ENCODE measurements at regions not wholly inside any gene's neighbourhood (a gene's known extent, or its start where the extent isn't known, plus 50 kb on each side); places are given as distances from the start of the nearest gene placed in this dataset.
"Not testable (repeated sequence)": the region's sequence is repeated elsewhere in the genome, so short reads cannot be mapped to it uniquely, and the experiment has no call there.

- TF ChIP-seq CREB1 (CRISPR knock-in tag; IDR thresholded peaks at IDR 0.05), result no peak
- no peak for TF ChIP-seq ZNF416 (CRISPR knock-in tag; IDR thresholded peaks at IDR 0.05)
- no peak for TF ChIP-seq MXD4 (CRISPR knock-in tag; IDR thresholded peaks at IDR 0.05; ENCODE audit: borderline replicate concordance)
- TF ChIP-seq NFYB (CRISPR knock-in tag; conservative IDR thresholded peaks at IDR 0.05; ENCODE audit: low read depth), result no peak
- TF ChIP-seq ZNF219 (CRISPR knock-in tag; IDR thresholded peaks at IDR 0.05; ENCODE audit: borderline replicate concordance), result no peak
- no peak for TF ChIP-seq ZNF121 (CRISPR knock-in tag; IDR thresholded peaks at IDR 0.05)
- no peak for TF ChIP-seq NFATC4 (CRISPR knock-in tag; IDR thresholded peaks at IDR 0.05)
- TF ChIP-seq GRHL2 (CRISPR knock-in tag; IDR thresholded peaks at IDR 0.05; ENCODE audit: insufficient replicate concordance, severe bottlenecking), result no peak
- TF ChIP-seq TCF7 (CRISPR knock-in tag; IDR thresholded peaks at IDR 0.05; ENCODE audit: low read depth), result no peak
- TF ChIP-seq, protein P1, sequence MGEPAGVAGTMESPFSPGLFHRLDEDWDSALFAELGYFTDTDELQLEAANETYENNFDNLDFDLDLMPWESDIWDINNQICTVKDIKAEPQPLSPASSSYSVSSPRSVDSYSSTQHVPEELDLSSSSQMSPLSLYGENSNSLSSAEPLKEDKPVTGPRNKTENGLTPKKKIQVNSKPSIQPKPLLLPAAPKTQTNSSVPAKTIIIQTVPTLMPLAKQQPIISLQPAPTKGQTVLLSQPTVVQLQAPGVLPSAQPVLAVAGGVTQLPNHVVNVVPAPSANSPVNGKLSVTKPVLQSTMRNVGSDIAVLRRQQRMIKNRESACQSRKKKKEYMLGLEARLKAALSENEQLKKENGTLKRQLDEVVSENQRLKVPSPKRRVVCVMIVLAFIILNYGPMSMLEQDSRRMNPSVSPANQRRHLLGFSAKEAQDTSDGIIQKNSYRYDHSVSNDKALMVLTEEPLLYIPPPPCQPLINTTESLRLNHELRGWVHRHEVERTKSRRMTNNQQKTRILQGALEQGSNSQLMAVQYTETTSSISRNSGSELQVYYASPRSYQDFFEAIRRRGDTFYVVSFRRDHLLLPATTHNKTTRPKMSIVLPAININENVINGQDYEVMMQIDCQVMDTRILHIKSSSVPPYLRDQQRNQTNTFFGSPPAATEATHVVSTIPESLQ (CRISPR knock-in tag; IDR thresholded peaks at IDR 0.05), result no peak
Observed at GRCh38 chr7:3180604-3181003, 120.4 kb upstream of the SDK1 start (continued).

- H3K27ac Mint-ChIP-seq; CTCF ChIA-PET; H3K27me3 Mint-ChIP-seq (ENCODE audit: low read depth); POLR2A ChIA-PET; DNase-seq (ENCODE audit: low spot score); H3K4me1 Mint-ChIP-seq; H3K4me3 Mint-ChIP-seq; H3K36me3 Mint-ChIP-seq; ATAC-seq: not testable (repeated sequence)
- peaks cover 12% of the 10 kb centered on the region for H3K9me3 Mint-ChIP-seq
Observed at GRCh38 chr7:3182055-3182454, 119.0 kb upstream of the SDK1 start.

- ChIA-PET CTCF (interaction anchor here (1.2 kb wide), 1 partner anchor 10 kb away, joined by 4 read pairs; no protein-coding TSS in a partner anchor), POLR2A (no interaction called here)
- TF ChIP-seq IRF2 (CRISPR knock-in tag; IDR thresholded peaks at IDR 0.05; ENCODE audit: borderline replicate concordance, low read depth) (no peak), NFYB (CRISPR knock-in tag; conservative IDR thresholded peaks at IDR 0.05; ENCODE audit: low read depth) (no peak), FOXP1 (CRISPR knock-in tag; IDR thresholded peaks at IDR 0.05; ENCODE audit: borderline replicate concordance) (no peak), FOXJ3 (CRISPR knock-in tag; IDR thresholded peaks at IDR 0.05; ENCODE audit: borderline replicate concordance) (no peak), MXD4 (CRISPR knock-in tag; IDR thresholded peaks at IDR 0.05; ENCODE audit: borderline replicate concordance) (no peak), ZBTB43 (CRISPR knock-in tag; IDR thresholded peaks at IDR 0.05) (no peak), ZNF121 (CRISPR knock-in tag; IDR thresholded peaks at IDR 0.05) (no peak), MYBL2 (CRISPR knock-in tag; IDR thresholded peaks at IDR 0.05) (no peak), CREB1 (CRISPR knock-in tag; IDR thresholded peaks at IDR 0.05) (no peak), RORB (CRISPR knock-in tag; IDR thresholded peaks at IDR 0.05) (no peak), PRRX2 (CRISPR knock-in tag; IDR thresholded peaks at IDR 0.05) (no peak), KAT7 (CRISPR knock-in tag; IDR thresholded peaks at IDR 0.05; ENCODE audit: borderline replicate concordance) (no peak), ZNF281 (CRISPR knock-in tag; IDR thresholded peaks at IDR 0.05) (no peak), GABPB1 (CRISPR knock-in tag; IDR thresholded peaks at IDR 0.05) (no peak)
- TF ChIP-seq, protein P2, sequence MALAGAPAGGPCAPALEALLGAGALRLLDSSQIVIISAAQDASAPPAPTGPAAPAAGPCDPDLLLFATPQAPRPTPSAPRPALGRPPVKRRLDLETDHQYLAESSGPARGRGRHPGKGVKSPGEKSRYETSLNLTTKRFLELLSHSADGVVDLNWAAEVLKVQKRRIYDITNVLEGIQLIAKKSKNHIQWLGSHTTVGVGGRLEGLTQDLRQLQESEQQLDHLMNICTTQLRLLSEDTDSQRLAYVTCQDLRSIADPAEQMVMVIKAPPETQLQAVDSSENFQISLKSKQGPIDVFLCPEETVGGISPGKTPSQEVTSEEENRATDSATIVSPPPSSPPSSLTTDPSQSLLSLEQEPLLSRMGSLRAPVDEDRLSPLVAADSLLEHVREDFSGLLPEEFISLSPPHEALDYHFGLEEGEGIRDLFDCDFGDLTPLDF (CRISPR knock-in tag; IDR thresholded peaks at IDR 0.05), result no peak
- TF ChIP-seq, protein P3, sequence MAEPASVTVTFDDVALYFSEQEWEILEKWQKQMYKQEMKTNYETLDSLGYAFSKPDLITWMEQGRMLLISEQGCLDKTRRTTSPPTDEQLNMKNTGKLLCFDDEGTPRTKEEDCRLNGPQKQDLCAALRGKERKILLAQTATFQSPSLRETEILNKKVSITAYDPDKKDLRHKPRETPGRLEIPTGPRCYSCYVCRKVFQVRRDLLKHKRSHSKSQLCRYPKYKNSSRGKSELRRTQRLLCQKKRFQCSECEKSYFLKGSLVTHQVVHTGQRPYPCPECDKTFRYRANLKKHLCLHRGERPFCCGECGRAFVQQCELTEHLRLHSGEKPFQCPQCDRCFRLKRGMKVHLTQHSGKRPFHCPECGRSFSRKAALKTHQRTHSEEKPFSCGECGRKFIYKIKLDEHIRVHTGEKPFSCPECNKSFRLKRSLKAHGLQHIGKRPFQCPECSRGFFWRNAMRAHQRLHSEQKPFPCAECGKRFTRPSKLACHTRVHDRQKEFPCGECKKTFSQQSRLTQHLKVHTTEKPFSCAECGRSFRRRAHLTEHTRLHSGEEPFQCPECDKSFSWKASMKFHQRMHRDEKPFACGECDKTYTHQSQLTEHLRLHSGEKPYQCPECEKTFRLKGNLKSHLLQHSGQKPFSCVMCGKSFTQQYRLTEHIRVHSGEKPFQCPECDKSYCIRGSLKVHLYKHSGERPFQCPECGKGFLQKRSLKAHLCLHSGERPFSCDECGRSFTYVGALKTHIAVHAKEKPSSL (CRISPR knock-in tag; conservative IDR thresholded peaks at IDR 0.05), result no peak
- Mint-ChIP-seq H3K36me3 (no peaks in the 10 kb centered on the region), H3K9me3 (peaks cover 3% of the 10 kb centered on the region; the same call in 1 of the 2 replicates), H3K27me3 (ENCODE audit: low read depth) (no peaks in the 10 kb centered on the region), H3K27ac (0 out of 2 replicates have a peak overlapping the region, but pooled peaks have one; percentile 52), H3K4me1 (peaks cover 11% of the 10 kb centered on the region), H3K4me3 (no peak overlapping the region)
- ATAC-seq (no peak), DNase-seq (ENCODE audit: low spot score) (no peak)
Observed at GRCh38 chr7:3187444-3188040, 113.5 kb upstream of the SDK1 start.

All from WTC11 (cell line).